ENCODE measurements at regions not wholly inside any gene's neighbourhood (a gene's known extent, or its start where the extent isn't known, plus 50 kb on each side); places are given as distances from the start of the nearest gene placed in this dataset.

GRCh38 chr13:42393573-42394360 is 121.8 kb downstream of the AKAP11 start:
- TF ChIP-seq CTCF (IDR thresholded peaks at IDR 0.05) (no peak), POLR2AphosphoS5 (IDR thresholded peaks at IDR 0.05) (no peak), POLR2A (IDR thresholded peaks at IDR 0.05) (no peak), EP300 (IDR thresholded peaks at IDR 0.05) (no peak)
